GM23338 (cell line): ENCODE measurements at regions not wholly inside any gene's neighbourhood (a gene's known extent, or its start where the extent isn't known, plus 50 kb on each side); places are given as distances from the start of the nearest gene placed in this dataset.

Experiments used
- ATAC-seq: fragments of 200-7000 bp; cut with Tn5 transposase; 3 replicates; pipeline ENCODE4 v1.9.1; 2020
- DNase-seq: peaks from one replicate; pipeline ENCODE4 v3.0.0-alpha.2; 2015; ENCODE audit warnings: low spot score
- H2AFZ ChIP-seq: fragments of 200-600 bp; sonication (generic); 2 replicates; pipeline ENCODE4 v1.8.0; 2016; ENCODE audit warnings: antibody characterized with exemption, mild to moderate bottlenecking, moderate library complexity
- H3F3A ChIP-seq: fragments of 200-600 bp; sonication (generic); replicated peaks from 2 replicates; pipeline ENCODE4 v1.8.0; 2017; ENCODE audit warnings: antibody characterized with exemption, mixed run types, low read depth
- H3K27ac ChIP-seq: fragments of 200-600 bp; sonication (generic); 2 replicates; pipeline ENCODE4 v1.6.1; 2016; ENCODE audit warnings: low read depth
- H3K27me3 ChIP-seq: fragments of 200-600 bp; sonication (generic); 2 replicates; pipeline ENCODE4 v1.8.0; 2016; ENCODE audit warnings: mild to moderate bottlenecking, mixed run types, moderate library complexity; ENCODE audit not compliant: insufficient read depth
- H3K36me3 ChIP-seq: fragments of 200-600 bp; sonication (generic); 2 replicates; pipeline ENCODE4 v1.8.0; 2016; ENCODE audit warnings: mild to moderate bottlenecking; ENCODE audit not compliant: insufficient read depth
- H3K4me1 ChIP-seq: fragments of 200-600 bp; sonication (generic); 2 replicates; pipeline ENCODE4 v1.8.0; 2016; ENCODE audit warnings: mild to moderate bottlenecking, moderate library complexity; ENCODE audit not compliant: insufficient read depth
- H3K4me2 ChIP-seq: fragments of 200-600 bp; sonication (generic); 2 replicates; pipeline ENCODE4 v1.7.1; 2017; ENCODE audit warnings: mixed run types
- H3K4me3 ChIP-seq: fragments of 200-600 bp; sonication (generic); 2 replicates; pipeline ENCODE4 v1.6.1; 2016; ENCODE audit warnings: mixed run types
- H3K79me2 ChIP-seq: fragments of 200-600 bp; sonication (generic); replicated peaks from 2 replicates; pipeline ENCODE4 v1.8.0; 2017; ENCODE audit warnings: mild to moderate bottlenecking; ENCODE audit not compliant: insufficient read depth
- H3K9me2 ChIP-seq: fragments of 200-600 bp; sonication (generic); 2 replicates; pipeline ENCODE4 v1.8.0; 2017; ENCODE audit not compliant: insufficient read depth
- H4K20me1 ChIP-seq: fragments of 200-600 bp; sonication (generic); replicated peaks from 2 replicates; pipeline ENCODE4 v1.8.0; 2017; ENCODE audit warnings: mild to moderate bottlenecking; ENCODE audit not compliant: insufficient read depth
- H3K27ac Mint-ChIP-seq: 2 replicates; pipeline ENCODE4 v1.8.0; 2020; ENCODE audit warnings: inconsistent platforms, mild to moderate bottlenecking, moderate library complexity, mixed read lengths
- H3K27me3 Mint-ChIP-seq: 3 replicates; pipeline ENCODE4 v1.8.0; 2022; ENCODE audit warnings: low read depth, mild to moderate bottlenecking, moderate library complexity, mixed read lengths, inconsistent platforms; ENCODE audit not compliant: insufficient read depth, poor library complexity
- H3K36me3 Mint-ChIP-seq: 3 replicates; pipeline ENCODE4 v1.8.0; 2021; ENCODE audit warnings: low read depth, mild to moderate bottlenecking, inconsistent platforms, moderate library complexity, mixed read lengths
- H3K4me1 Mint-ChIP-seq: 3 replicates; pipeline ENCODE4 v1.8.0; 2020; ENCODE audit warnings: mild to moderate bottlenecking, inconsistent platforms, mixed read lengths
- H3K4me3 Mint-ChIP-seq: 3 replicates; pipeline ENCODE4 v1.8.0; 2021; ENCODE audit warnings: moderate library complexity, mild to moderate bottlenecking, inconsistent platforms, mixed read lengths
- H3K9me3 Mint-ChIP-seq: 3 replicates; pipeline ENCODE4 v1.8.0; 2020; ENCODE audit warnings: moderate library complexity, mild to moderate bottlenecking, inconsistent platforms, mixed read lengths
- EZH2phosphoT487 ChIP-seq: fragments of 200-600 bp; sonication (generic); IDR thresholded peaks from one replicate; pipeline ENCODE4 v1.8.1; 2018; ENCODE audit warnings: antibody characterized with exemption; ENCODE audit not compliant: unreplicated experiment
- JUNB ChIP-seq: IDR thresholded peaks from one replicate; pipeline ENCODE4 v1.6.1; 2016; ENCODE audit warnings: antibody characterized with exemption; ENCODE audit not compliant: unreplicated experiment
- NANOG ChIP-seq: IDR thresholded peaks from 2 replicates; pipeline ENCODE4 v1.6.1; 2016; ENCODE audit warnings: antibody characterized with exemption, borderline replicate concordance
- POLR2AphosphoS5 ChIP-seq: IDR thresholded peaks from 2 replicates; pipeline ENCODE4 v1.6.1; 2016; ENCODE audit warnings: antibody characterized with exemption, low read depth
- STAT1 ChIP-seq: IDR thresholded peaks from one replicate; pipeline ENCODE4 v1.6.1; 2016; ENCODE audit warnings: antibody characterized with exemption; ENCODE audit not compliant: unreplicated experiment
- ZNF114 ChIP-seq: fragments of 250-450 bp; sonication (Bioruptor Pico); IDR thresholded peaks from 2 replicates; pipeline ENCODE4 v1.5.0; 2020; ENCODE audit warnings: mild to moderate bottlenecking, moderate library complexity
- ZNF331 ChIP-seq: fragments of 250-450 bp; sonication (Bioruptor Pico); IDR thresholded peaks from 2 replicates; pipeline ENCODE4 v1.5.0; 2020; ENCODE audit warnings: low read depth, mild to moderate bottlenecking, moderate library complexity
- TF ChIP-seq, protein P1 (sequence below), 2 experiments: fragments of 200-600 bp in 1 of 2; sonication (generic) in 1 of 2; conservative IDR thresholded peaks; 2 replicates each; pipeline versions ENCODE4 v1.5.1 to v1.6.1; 2016 to 2017; ENCODE audit warnings: antibody characterized with exemption in 2 of 2, low read depth in 2 of 2, mild to moderate bottlenecking in 2 of 2, moderate library complexity in 1 of 2
- TF ChIP-seq, protein P2 (sequence below): IDR thresholded peaks from 2 replicates; pipeline ENCODE4 v1.6.1; 2016; ENCODE audit warnings: antibody characterized with exemption
- TF ChIP-seq, protein P3 (sequence below): fragments of 250-450 bp; sonication (Bioruptor Pico); IDR thresholded peaks from 2 replicates; pipeline ENCODE4 v1.5.0; 2020; ENCODE audit warnings: mild to moderate bottlenecking, moderate library complexity

DNA sequence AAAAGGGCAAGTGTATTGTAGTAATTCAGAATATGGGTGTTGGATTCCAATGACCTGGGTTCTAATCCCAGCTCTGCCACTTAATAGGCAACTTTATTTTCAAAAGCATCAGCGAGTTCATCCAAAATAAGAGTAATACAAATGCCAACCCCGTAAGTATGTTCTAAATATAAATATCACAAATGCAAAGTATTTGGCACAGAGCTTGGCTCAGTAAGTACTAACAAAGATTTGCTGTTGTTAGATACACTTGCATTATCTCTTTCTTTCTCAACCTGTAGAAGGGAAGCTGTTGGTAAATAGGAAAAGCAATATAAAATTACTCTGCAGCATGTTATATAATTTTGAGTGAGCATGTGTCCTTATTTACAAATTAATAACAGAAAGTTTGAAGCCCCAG, 1302.6 kb upstream of the FAM98A start (continued):
- TF ChIP-seq, protein P1, sequence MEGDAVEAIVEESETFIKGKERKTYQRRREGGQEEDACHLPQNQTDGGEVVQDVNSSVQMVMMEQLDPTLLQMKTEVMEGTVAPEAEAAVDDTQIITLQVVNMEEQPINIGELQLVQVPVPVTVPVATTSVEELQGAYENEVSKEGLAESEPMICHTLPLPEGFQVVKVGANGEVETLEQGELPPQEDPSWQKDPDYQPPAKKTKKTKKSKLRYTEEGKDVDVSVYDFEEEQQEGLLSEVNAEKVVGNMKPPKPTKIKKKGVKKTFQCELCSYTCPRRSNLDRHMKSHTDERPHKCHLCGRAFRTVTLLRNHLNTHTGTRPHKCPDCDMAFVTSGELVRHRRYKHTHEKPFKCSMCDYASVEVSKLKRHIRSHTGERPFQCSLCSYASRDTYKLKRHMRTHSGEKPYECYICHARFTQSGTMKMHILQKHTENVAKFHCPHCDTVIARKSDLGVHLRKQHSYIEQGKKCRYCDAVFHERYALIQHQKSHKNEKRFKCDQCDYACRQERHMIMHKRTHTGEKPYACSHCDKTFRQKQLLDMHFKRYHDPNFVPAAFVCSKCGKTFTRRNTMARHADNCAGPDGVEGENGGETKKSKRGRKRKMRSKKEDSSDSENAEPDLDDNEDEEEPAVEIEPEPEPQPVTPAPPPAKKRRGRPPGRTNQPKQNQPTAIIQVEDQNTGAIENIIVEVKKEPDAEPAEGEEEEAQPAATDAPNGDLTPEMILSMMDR (conservative IDR thresholded peaks at IDR 0.05; ENCODE audit: low read depth in 2 of 2) = no peak
- no peak for TF ChIP-seq NANOG
- TF ChIP-seq, protein P2, sequence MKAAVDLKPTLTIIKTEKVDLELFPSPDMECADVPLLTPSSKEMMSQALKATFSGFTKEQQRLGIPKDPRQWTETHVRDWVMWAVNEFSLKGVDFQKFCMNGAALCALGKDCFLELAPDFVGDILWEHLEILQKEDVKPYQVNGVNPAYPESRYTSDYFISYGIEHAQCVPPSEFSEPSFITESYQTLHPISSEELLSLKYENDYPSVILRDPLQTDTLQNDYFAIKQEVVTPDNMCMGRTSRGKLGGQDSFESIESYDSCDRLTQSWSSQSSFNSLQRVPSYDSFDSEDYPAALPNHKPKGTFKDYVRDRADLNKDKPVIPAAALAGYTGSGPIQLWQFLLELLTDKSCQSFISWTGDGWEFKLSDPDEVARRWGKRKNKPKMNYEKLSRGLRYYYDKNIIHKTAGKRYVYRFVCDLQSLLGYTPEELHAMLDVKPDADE = no peak

DNA sequence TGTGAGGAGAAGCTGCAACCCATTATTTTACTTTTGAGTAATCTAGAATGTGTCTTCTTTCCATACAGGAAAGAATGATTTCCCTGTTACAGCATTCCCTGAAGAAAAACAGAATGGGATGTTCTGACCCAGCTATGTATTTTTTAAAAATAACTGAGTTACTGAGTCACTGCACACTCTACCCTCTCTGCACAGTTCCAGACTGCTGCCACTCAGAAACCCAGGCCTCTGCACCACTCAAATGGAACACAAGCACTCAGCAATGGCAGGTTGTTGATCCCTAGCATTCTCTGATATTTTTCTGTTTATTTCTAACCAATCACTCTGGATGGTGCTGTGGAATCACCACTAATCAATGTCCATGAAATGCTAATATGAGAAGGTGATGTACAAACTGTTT, 1300.0 kb upstream of the FAM98A start:
- H3K36me3 ChIP-seq = no peaks in the 10 kb centered on the region
- no peak overlapping the region for H2AFZ ChIP-seq
- TF ChIP-seq EZH2phosphoT487 (no peak), POLR2AphosphoS5 (no peak), STAT1 (no peak), ZNF114 (CRISPR knock-in tag) (no peak), NANOG (no peak), ZNF331 (CRISPR knock-in tag) (no peak)
- TF ChIP-seq, protein P1 (conservative IDR thresholded peaks at IDR 0.05; ENCODE audit: low read depth in 2 of 2) = no peak
- H3K27ac Mint-ChIP-seq = no peak overlapping the region
- no peak overlapping the region for H3K27ac ChIP-seq
- H3K4me3 ChIP-seq = no peak overlapping the region
- H3K36me3 Mint-ChIP-seq = no peaks in the 10 kb centered on the region
- H3F3A ChIP-seq = no peaks in the 10 kb centered on the region
- ATAC-seq (no peak), DNase-seq (no peak)
- no peaks in the 10 kb centered on the region for H4K20me1 ChIP-seq
- H3K4me2 ChIP-seq = no peak overlapping the region
- H3K79me2 ChIP-seq = no peaks in the 10 kb centered on the region
- H3K4me1 Mint-ChIP-seq = no peaks in the 10 kb centered on the region
- no peaks in the 10 kb centered on the region for H3K9me3 Mint-ChIP-seq
- no peak overlapping the region for H3K4me3 Mint-ChIP-seq
- H3K9me2 ChIP-seq = no peaks in the 10 kb centered on the region
- no peaks in the 10 kb centered on the region for H3K27me3 Mint-ChIP-seq
- no peaks in the 10 kb centered on the region for H3K27me3 ChIP-seq
- no peaks in the 10 kb centered on the region for H3K4me1 ChIP-seq

DNA sequence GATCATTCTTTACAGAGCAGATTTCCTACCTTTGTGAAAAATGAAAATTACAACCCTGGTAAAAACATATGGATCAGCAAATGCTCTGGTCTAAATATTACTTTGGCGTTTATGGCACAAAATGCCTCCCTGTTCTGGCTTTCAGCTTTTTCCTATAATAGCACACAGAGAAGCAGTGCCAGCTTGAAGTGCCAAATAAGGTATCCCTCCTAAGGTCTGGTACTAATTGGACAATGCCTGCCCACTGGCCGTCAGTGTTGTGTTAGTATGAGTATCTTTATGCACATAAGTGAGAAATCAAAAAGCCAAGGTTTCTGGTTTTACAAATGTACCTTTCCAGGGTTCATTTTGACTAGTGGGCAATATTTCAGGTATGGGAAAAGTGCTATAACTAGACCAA, 1293.7 kb upstream of the FAM98A start:
- no peaks in the 10 kb centered on the region for H3K79me2 ChIP-seq
- H3K27ac Mint-ChIP-seq = no peak overlapping the region
- no peaks in the 10 kb centered on the region for H3K36me3 ChIP-seq
- H3K9me3 Mint-ChIP-seq = no peaks in the 10 kb centered on the region
- no peaks in the 10 kb centered on the region for H3K4me1 ChIP-seq
- H4K20me1 ChIP-seq = no peaks in the 10 kb centered on the region
- DNase-seq = no peak
- H3K4me3 ChIP-seq = no peak overlapping the region
- H2AFZ ChIP-seq = no peak overlapping the region
- H3K27ac ChIP-seq = no peak overlapping the region
- no peak overlapping the region for H3K4me2 ChIP-seq
- no peaks in the 10 kb centered on the region for H3K36me3 Mint-ChIP-seq
- no peak for ATAC-seq
- H3K9me2 ChIP-seq = no peaks in the 10 kb centered on the region
- H3F3A ChIP-seq = no peaks in the 10 kb centered on the region
- no peaks in the 10 kb centered on the region for H3K27me3 ChIP-seq
- H3K4me1 Mint-ChIP-seq = no peaks in the 10 kb centered on the region
- no peaks in the 10 kb centered on the region for H3K27me3 Mint-ChIP-seq
- H3K4me3 Mint-ChIP-seq = no peak overlapping the region
- TF ChIP-seq ZNF114 (CRISPR knock-in tag) (no peak), EZH2phosphoT487 (no peak), JUNB (no peak)
- TF ChIP-seq, protein P3, sequence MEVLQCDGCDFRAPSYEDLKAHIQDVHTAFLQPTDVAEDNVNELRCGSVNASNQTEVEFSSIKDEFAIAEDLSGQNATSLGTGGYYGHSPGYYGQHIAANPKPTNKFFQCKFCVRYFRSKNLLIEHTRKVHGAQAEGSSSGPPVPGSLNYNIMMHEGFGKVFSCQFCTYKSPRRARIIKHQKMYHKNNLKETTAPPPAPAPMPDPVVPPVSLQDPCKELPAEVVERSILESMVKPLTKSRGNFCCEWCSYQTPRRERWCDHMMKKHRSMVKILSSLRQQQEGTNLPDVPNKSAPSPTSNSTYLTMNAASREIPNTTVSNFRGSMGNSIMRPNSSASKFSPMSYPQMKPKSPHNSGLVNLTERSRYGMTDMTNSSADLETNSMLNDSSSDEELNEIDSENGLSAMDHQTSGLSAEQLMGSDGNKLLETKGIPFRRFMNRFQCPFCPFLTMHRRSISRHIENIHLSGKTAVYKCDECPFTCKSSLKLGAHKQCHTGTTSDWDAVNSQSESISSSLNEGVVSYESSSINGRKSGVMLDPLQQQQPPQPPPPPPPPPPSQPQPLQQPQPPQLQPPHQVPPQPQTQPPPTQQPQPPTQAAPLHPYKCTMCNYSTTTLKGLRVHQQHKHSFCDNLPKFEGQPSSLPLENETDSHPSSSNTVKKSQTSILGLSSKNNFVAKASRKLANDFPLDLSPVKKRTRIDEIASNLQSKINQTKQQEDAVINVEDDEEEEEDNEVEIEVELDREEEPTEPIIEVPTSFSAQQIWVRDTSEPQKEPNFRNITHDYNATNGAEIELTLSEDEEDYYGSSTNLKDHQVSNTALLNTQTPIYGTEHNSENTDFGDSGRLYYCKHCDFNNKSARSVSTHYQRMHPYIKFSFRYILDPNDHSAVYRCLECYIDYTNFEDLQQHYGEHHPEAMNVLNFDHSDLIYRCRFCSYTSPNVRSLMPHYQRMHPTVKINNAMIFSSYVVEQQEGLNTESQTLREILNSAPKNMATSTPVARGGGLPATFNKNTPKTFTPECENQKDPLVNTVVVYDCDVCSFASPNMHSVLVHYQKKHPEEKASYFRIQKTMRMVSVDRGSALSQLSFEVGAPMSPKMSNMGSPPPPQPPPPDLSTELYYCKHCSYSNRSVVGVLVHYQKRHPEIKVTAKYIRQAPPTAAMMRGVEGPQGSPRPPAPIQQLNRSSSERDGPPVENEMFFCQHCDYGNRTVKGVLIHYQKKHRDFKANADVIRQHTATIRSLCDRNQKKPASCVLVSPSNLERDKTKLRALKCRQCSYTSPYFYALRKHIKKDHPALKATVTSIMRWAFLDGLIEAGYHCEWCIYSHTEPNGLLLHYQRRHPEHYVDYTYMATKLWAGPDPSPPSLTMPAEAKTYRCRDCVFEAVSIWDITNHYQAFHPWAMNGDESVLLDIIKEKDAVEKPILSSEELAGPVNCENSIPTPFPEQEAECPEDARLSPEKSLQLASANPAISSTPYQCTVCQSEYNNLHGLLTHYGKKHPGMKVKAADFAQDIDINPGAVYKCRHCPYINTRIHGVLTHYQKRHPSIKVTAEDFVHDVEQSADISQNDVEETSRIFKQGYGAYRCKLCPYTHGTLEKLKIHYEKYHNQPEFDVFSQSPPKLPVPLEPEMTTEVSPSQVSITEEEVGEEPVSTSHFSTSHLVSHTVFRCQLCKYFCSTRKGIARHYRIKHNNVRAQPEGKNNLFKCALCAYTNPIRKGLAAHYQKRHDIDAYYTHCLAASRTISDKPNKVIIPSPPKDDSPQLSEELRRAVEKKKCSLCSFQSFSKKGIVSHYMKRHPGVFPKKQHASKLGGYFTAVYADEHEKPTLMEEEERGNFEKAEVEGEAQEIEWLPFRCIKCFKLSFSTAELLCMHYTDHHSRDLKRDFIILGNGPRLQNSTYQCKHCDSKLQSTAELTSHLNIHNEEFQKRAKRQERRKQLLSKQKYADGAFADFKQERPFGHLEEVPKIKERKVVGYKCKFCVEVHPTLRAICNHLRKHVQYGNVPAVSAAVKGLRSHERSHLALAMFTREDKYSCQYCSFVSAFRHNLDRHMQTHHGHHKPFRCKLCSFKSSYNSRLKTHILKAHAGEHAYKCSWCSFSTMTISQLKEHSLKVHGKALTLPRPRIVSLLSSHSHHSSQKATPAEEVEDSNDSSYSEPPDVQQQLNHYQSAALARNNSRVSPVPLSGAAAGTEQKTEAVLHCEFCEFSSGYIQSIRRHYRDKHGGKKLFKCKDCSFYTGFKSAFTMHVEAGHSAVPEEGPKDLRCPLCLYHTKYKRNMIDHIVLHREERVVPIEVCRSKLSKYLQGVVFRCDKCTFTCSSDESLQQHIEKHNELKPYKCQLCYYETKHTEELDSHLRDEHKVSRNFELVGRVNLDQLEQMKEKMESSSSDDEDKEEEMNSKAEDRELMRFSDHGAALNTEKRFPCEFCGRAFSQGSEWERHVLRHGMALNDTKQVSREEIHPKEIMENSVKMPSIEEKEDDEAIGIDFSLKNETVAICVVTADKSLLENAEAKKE (CRISPR knock-in tag) = no peak
